Islet of Langerhans (tissue), 1 donor: ENCODE measurements at regions not wholly inside any gene's neighbourhood (a gene's known extent, or its start where the extent isn't known, plus 50 kb on each side); places are given as distances from the start of the nearest gene placed in this dataset.

ENCODE experiments used
- FAIRE-seq: peaks from one replicate; lab custom pipeline; 2011; peaks lifted over from hg19 to GRCh38; lab: Jason Lieb, UNC

GRCh38 chr11:91755951-91756707 lies 468.5 kb upstream of the FAT3 start:
- FAIRE-seq, result no peak

GRCh38 chr11:91755526-91755925 lies 469.1 kb upstream of the FAT3 start:
- FAIRE-seq, result no peak

- no peak for FAIRE-seq
Observed at GRCh38 chr11:91749251-91749650, 475.4 kb upstream of the FAT3 start.

- FAIRE-seq, result no peak
Observed at GRCh38 chr11:91742155-91742554, 482.5 kb upstream of the FAT3 start.

- FAIRE-seq, result no peak
Observed at GRCh38 chr11:91731051-91731450, 493.6 kb upstream of the FAT3 start.

- FAIRE-seq, result no peak
Observed at GRCh38 chr11:91730620-91731019, 494.0 kb upstream of the FAT3 start.

GRCh38 chr11:91730057-91730456 lies 494.6 kb upstream of the FAT3 start:
- no peak for FAIRE-seq

- no peak for FAIRE-seq
Observed at GRCh38 chr11:91717169-91717568, 507.4 kb upstream of the FAT3 start.

GRCh38 chr11:91707652-91708482 lies 516.8 kb upstream of the FAT3 start:
- FAIRE-seq, result no peak

- FAIRE-seq, result no peak
Observed at GRCh38 chr11:91703042-91703441, 521.6 kb upstream of the FAT3 start.

- FAIRE-seq, result no peak
Observed at GRCh38 chr11:91700854-91701253, 523.8 kb upstream of the FAT3 start.

- no peak for FAIRE-seq
Observed at GRCh38 chr11:91698845-91699244, 525.8 kb upstream of the FAT3 start.

GRCh38 chr11:91694331-91694730 lies 530.3 kb upstream of the FAT3 start:
- no peak for FAIRE-seq

GRCh38 chr11:91691872-91692271 lies 532.7 kb upstream of the FAT3 start:
- no peak for FAIRE-seq

GRCh38 chr11:91688672-91689071 lies 535.9 kb upstream of the FAT3 start:
- no peak for FAIRE-seq

- no peak for FAIRE-seq
Observed at GRCh38 chr11:91686700-91687099, 537.9 kb upstream of the FAT3 start.

- FAIRE-seq, result no peak
Observed at GRCh38 chr11:91686281-91686680, 538.3 kb upstream of the FAT3 start.

GRCh38 chr11:91673705-91674104 lies 550.9 kb upstream of the FAT3 start:
- no peak for FAIRE-seq

- FAIRE-seq, result no peak
Observed at GRCh38 chr11:91664521-91664920, 560.1 kb upstream of the FAT3 start.

- FAIRE-seq, result no peak
Observed at GRCh38 chr11:91660036-91660435, 564.6 kb upstream of the FAT3 start.

GRCh38 chr11:91654686-91655085 lies 569.9 kb upstream of the FAT3 start:
- no peak for FAIRE-seq

GRCh38 chr11:91653079-91653754 lies 571.4 kb upstream of the FAT3 start:
- FAIRE-seq, result no peak

- FAIRE-seq, result no peak
Observed at GRCh38 chr11:91650802-91651201, 573.8 kb upstream of the FAT3 start.
